Head of caudate nucleus (tissue), 42 donors: ENCODE measurements at regions not wholly inside any gene's neighbourhood (a gene's known extent, or its start where the extent isn't known, plus 50 kb on each side); places are given as distances from the start of the nearest gene placed in this dataset.
A peak's percentile ranks its signal among the peaks of the same experiment; 100 is the strongest.

Experiments
- DNase-seq, 42 donors: peaks; one replicate each; pipeline versions ENCODE4 v3.0.0 to v3.0.0-alpha.2; 2020 to 2021; ENCODE audit warnings: mixed read lengths in 7 of 42
- intact Hi-C: fragments of 100-400 bp; cut with DNase I; formaldehyde crosslinking; loops from one replicate; pipeline ENCODE4 v1.15.0; 2022

DNA sequence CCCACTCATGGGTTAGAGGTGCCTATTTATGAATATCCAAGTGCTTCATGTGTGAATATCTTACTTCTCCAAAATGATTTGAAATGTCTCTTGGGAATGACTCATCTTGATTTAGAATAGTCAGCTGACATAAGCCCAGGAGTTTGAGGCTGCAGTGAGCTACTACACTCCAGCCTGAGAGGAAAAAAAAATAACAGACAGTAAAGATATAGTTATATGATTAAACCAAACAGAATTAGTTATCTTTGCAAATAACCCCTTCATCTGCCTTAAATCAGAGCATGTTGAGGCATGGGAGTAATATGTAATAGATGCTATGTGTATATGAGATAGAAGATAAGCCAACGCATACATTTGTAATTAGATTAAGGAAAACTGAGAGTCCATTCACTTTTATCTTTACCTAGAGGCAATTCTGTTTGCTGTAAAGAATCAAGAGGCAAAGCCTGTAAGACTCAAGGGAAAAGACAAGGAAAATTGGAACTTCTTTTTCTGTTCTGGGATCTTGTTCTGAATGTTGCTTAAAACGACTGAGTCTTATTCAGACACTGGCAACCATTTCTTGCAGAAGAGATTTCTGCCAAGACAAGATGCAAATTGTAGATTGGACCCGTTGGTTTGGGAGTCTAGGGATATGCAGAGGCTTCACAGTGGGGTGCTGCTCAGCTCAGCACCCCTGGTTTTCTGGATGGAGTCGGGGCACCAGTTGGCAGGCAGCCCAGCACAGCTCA, 104.4 kb downstream of the LIPG start:
- DNase-seq: peak in 1 of 42 donors; percentile 47
- intact Hi-C loops: no loop called here

DNA sequence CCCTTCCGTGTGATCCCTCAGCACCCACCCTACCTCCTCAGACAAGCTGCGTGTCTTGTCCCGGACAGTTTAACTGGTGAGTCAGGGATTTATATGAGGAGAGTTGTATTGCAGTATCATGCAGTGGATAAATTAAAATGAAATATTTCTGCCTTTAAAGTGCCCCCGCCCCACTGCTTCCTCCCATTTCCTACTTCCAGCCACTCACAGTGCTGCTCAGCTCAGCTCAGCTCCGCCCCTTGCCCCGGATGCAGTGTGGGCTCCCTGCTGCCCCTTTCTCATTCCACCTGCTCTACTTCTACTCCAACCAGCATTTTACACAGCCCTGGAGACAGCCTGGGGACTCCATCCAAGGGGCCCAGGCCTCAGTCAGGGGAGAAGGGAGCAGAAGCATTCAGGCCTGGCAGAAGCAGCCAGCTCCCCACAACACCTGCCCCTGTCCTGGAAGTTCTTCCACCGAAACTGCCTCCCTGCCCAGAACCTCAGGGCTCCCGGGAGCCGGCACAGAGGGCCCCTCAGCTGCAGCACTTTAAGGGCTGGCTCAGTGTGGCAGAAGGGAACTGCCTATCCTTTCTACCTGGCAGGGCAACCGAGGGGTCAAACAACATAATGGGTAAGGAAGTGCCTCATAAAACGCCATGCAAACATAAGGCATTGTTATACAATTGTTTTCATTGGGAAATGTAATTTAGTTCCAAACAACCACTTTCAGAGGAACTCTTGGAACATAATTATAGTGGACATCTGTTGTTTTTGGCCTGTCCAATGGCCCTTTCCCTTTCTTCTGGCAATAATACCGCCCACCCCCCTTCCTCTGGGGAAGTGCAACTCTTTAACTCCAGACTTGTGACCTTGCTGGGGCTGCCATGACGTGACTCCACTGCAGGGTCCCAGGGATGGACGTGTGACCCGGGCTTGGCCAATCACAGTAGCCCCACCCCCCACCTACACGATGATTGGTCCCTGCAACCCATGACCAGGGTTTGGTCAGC, 102.3 kb downstream of the LIPG start:
- intact Hi-C loops: no loop called here

DNA sequence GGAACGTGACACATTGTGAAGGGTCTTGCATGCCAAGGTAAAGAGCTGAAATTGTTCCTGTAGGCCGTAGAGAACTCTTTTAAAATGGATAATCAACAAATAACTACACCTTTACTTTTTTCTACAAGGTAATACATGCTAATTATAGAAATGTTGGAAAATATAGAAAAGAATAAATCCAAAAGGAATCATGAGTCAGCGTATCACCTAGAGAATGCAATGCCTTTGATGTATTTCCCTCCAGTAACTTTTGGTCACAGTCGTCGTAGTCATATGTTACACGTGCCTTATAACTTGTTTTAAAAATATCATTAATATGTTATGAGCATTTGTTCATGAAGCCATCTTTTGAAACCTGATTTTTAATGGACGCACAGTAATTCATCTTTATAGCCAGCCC, 100.6 kb downstream of the LIPG start:
- no peak for DNase-seq
- intact Hi-C loops: no loop called here

More for the DNA sequence above, 102.3 kb downstream of the LIPG start:
- no peak for DNase-seq

DNA sequence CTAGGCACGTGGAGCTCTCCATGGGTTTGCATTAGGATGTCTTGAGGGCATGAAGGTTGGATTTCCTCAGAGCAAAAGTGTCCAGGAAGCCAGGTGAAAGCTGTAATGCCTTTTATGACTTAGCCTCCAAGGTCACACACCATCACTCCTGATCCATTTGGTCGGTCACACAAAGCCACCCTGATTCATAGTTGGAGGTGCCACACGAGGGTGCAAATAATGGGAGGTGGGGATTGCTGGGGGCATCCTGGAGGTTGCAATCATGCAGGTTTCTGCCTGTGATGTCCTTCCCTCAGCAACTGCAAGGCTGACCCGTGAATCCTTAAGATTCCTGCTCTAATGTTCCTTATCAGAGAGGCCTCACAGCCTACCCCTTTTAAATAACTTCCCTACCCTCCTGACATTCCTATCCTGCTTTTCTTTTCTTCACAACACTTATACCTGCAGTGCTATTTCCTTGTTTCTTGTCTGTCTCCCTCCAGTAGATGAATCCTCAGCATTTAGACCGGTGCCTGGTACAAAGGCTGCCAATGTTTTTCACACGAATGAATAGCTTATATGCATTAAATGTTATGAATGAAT, 97.1 kb downstream of the LIPG start:
- intact Hi-C loops: no loop called here
- DNase-seq: no peak

DNA sequence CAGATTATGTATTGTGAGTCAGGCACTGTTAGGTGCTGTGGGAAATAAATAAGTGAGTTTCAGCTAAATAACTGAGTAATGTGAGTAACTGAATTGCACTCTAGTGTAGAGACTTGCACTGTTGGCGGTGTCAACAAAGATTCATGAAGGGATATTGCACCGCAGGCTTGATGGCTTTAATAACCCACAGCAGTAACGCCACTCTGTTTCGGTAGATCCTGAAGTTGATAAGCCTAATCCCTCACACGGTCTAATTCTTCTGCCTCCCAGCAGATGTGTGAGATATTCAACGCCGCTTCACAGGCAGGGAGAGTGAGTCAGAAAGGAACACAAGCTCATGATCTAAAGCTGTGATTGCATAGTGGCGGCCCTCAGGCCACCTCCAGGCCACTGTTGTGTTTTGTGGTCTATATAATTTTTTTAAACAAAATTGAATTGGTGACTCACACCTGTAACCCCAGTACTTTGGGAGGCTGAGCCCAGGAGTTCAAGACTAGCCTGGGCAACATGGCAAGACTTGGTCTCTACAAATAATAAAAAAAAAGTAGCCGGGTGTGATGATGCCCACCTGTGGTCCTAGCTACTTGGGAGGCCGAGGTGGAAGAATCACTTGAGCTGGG, 94.3 kb downstream of the LIPG start:
- intact Hi-C loops: no loop called here
- DNase-seq: no peak

DNA sequence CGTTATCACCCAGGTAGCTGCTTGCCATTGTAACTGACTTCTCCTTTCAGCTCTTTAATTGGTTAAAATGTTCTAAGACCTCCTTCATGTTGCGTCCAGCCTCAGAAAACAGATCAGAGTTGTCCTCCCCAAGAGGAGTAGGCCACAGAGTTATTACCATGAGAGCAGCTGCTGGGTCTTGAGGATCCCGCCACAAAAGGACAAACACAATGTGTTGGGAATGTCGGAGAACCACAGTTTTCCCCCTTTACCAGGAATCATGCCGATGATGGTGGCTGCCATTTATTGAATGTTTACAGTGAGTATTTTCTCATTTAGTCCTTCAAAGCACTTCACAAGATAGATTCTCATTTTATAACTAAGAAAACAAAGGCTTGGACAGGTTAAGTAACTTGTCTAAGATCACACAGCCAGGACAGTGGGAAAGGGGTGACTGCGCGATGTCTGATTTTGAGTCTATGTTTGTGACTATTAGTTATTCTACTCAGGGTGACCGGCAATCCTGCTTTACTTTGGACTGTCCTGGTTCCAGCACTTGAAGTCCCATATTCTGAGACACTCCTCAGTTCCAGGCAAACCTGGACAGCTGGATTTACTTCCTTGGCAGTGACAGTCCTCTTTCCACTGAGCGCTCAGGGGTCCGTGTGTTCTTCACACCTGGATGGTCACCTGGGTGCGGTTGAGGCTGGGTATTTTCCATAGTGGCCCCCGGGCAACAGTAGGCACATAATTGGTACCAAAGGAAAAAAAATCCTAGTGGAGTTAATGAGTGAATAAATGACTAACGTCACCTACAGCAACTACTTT, 93.6 kb downstream of the LIPG start:
- no peak for DNase-seq
- intact Hi-C loops: no loop called here

DNA sequence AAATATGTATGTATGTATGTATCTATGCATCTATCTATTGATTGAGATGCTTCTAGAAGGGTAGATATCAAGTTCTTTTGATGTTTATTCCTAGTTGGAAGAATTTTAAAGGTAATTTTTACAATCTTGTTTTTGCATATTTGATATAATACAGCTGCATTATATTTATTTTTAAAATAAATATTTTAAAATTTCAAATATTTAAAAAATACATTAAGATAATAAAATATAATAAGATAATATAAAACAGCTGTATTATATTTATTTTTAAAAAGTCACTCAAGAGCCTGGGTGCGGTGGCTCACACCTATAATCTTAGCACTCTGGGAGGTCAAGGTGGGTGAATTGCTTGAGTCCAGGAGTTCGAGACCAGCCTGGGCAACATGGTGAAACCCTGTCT, 92.5 kb downstream of the LIPG start:
- intact Hi-C loops: no loop called here
- DNase-seq: no peak

DNA sequence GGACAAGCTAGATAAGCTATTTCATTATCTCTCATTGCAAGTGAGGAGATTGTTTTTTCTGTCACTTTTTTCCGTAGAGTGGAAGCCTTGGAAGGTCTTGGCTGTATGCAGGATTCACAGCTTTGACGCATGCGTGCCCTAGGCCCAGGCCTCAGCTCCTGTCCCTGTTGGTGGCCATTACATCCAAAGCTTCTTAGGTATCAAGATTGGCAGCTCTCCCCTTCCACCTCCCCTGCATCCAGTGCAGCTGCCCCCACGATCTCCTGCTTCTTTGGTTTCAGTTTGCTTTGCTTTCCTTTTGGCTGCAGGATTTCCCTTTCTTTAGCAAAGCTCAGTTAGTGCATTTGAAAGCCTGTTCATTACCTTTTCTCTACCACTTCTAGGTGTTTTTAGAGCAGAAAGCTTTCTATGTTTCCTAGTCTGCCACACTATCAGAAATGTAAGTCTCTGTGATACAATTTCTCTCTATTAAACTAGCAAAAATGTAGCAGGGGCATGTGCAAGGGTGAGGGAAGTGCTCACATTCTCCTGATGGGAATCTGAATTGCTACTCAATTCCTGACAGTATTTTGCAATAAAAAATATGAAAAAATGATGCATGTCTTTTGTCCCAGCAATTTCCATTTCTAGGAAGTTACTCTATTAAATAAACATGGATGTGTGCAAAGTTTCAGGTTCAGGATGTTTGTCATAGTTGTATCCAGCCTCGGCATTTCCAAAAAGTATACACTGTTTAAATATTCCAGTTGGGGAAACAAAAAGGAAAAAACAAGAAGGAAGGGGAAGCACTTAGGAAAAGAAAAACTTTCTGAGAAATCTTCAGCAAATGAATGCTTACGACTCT, 91.2 kb downstream of the LIPG start:
- no peak for DNase-seq
- intact Hi-C loops: no loop called here

DNA sequence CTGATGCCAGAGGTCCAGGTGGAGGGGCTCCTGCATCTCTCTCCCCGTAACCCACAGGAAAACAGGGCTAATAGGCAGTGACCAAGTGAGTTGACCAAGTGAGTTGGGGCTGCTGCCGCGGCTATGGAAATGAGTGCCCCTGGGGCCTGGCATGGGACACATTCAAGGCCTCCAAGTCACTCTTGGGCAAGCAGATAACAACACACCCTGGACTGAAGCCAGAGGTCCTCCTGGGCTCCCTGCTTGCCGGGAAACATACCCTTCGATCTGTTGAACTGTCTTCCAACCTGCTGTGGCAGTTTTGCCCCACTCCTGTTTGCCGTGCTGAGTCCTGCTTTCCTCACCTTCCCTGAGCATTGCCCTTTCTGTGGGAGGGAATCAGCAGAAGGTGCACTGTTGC, 89.2 kb downstream of the LIPG start:
- intact Hi-C loops: no loop called here
- peak in 1 of 42 donors; percentile 16 for DNase-seq

DNA sequence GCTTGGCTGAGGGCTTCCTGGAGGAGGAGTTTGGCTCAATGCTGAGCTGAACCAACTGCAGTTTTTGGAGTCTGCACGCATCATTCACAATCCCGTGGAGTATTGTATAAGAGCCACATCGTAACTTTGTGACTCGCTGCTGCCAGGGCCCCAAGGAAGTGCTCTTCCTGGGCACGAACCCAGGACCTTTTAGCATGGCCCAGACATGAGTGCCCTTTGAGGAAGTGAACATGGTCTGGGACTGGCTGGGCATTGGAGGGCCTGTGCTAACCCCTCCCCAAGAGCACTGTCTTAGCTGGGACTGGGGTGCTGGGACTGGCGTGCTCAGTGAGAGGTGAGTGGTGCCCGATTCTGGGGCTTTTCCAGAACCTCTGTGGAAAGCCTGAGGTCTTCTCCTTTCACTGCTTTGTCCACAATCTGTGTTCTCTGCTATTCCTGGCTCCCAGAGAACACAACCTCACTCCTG, 88.6 kb downstream of the LIPG start:
- intact Hi-C loops: no loop called here
- peak in 1 of 42 donors; percentile 32 for DNase-seq

DNA sequence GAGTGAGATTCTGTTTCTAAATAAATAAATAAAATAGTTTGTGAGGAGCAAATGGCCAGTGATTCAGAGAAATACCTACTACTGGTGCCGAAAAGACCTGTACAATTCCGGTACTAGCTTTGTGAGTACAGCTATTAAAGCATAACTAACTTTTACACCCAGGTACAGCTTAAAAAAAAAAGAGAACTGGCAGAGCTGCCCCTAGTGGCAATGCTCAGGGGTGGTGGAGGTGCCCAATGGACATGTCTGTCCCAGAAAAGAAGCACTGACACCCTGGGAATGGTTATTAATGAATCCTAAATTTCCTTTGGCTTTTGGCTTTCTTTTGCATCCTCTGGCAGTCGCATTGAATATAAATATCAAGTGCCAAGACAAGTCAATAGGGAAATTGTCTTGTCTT, 87.0 kb downstream of the LIPG start:
- intact Hi-C loops: no loop called here
- no peak for DNase-seq
